Osteocyte (in vitro differentiated cells): ENCODE measurements at regions not wholly inside any gene's neighbourhood (a gene's known extent, or its start where the extent isn't known, plus 50 kb on each side); places are given as distances from the start of the nearest gene placed in this dataset.

Source experiments
- DNase-seq: peaks from one replicate; pipeline ENCODE4 v3.0.0; 2021; ENCODE audit warnings: mixed read lengths; ENCODE audit not compliant: unreplicated experiment; ENCODE audit errors: extremely low spot score
- H3K27ac Mint-ChIP-seq: one replicate; pipeline ENCODE4 v1.8.0; 2021; ENCODE audit warnings: mild to moderate bottlenecking, mixed read lengths; ENCODE audit not compliant: unreplicated experiment
- H3K27me3 Mint-ChIP-seq: one replicate; pipeline ENCODE4 v1.8.0; 2021; ENCODE audit warnings: mixed read lengths; ENCODE audit not compliant: unreplicated experiment
- H3K36me3 Mint-ChIP-seq: one replicate; pipeline ENCODE4 v1.8.0; 2021; ENCODE audit warnings: mixed read lengths; ENCODE audit not compliant: unreplicated experiment
- H3K4me1 Mint-ChIP-seq: one replicate; pipeline ENCODE4 v1.8.0; 2021; ENCODE audit warnings: mixed read lengths; ENCODE audit not compliant: unreplicated experiment
- H3K4me3 Mint-ChIP-seq: one replicate; pipeline ENCODE4 v1.8.0; 2021; ENCODE audit warnings: mild to moderate bottlenecking, moderate library complexity, mixed read lengths; ENCODE audit not compliant: unreplicated experiment
- H3K9me3 Mint-ChIP-seq: one replicate; pipeline ENCODE4 v1.8.0; 2021; ENCODE audit warnings: mixed read lengths; ENCODE audit not compliant: unreplicated experiment
- CTCF ChIP-seq: fragments of 200-600 bp; sonication (generic); IDR thresholded peaks from 2 replicates; pipeline ENCODE4 v1.5.0; 2021; ENCODE audit warnings: antibody characterized with exemption, mild to moderate bottlenecking, moderate library complexity

- H3K27ac Mint-ChIP-seq, result no peak overlapping the region
- no peaks in the 10 kb centered on the region for H3K36me3 Mint-ChIP-seq
- no peak for TF ChIP-seq CTCF
- no peaks in the 10 kb centered on the region for H3K9me3 Mint-ChIP-seq
- DNase-seq, result no peak
- H3K4me3 Mint-ChIP-seq, result no peak overlapping the region
- peaks cover 32% of the 10 kb centered on the region for H3K4me1 Mint-ChIP-seq
- no peaks in the 10 kb centered on the region for H3K27me3 Mint-ChIP-seq
Observed at GRCh38 chr12:65592416-65592815, 231.9 kb upstream of the HMGA2 start.

- Mint-ChIP-seq H3K27me3 (no peaks in the 10 kb centered on the region), H3K9me3 (no peaks in the 10 kb centered on the region), H3K4me3 (no peak overlapping the region), H3K4me1 (peaks cover 32% of the 10 kb centered on the region), H3K27ac (peak overlapping the region; percentile 58), H3K36me3 (no peaks in the 10 kb centered on the region)
- no peak for TF ChIP-seq CTCF
- no peak for DNase-seq
Observed at GRCh38 chr12:65593239-65593701, 231.0 kb upstream of the HMGA2 start.

GRCh38 chr12:65594409-65594808, 229.9 kb upstream of the HMGA2 start:
- TF ChIP-seq CTCF, result no peak
- Mint-ChIP-seq H3K4me1 (peaks cover 32% of the 10 kb centered on the region), H3K27me3 (no peaks in the 10 kb centered on the region), H3K27ac (peak overlapping the region; percentile 79), H3K4me3 (no peak overlapping the region), H3K36me3 (no peaks in the 10 kb centered on the region), H3K9me3 (no peaks in the 10 kb centered on the region)
- DNase-seq, result no peak

GRCh38 chr12:65595016-65595560, 229.2 kb upstream of the HMGA2 start:
- Mint-ChIP-seq H3K27me3 (no peaks in the 10 kb centered on the region), H3K4me1 (peaks cover 32% of the 10 kb centered on the region), H3K36me3 (no peaks in the 10 kb centered on the region), H3K4me3 (no peak overlapping the region), H3K27ac (no peak overlapping the region), H3K9me3 (no peaks in the 10 kb centered on the region)
- no peak for DNase-seq
- no peak for TF ChIP-seq CTCF

- no peak for DNase-seq
- H3K36me3 Mint-ChIP-seq, result no peaks in the 10 kb centered on the region
- peaks cover 35% of the 10 kb centered on the region for H3K4me1 Mint-ChIP-seq
- H3K27me3 Mint-ChIP-seq, result no peaks in the 10 kb centered on the region
- no peaks in the 10 kb centered on the region for H3K9me3 Mint-ChIP-seq
- H3K27ac Mint-ChIP-seq, result no peak overlapping the region
- TF ChIP-seq CTCF, result no peak
- no peak overlapping the region for H3K4me3 Mint-ChIP-seq
Observed at GRCh38 chr12:65596514-65597091, 227.7 kb upstream of the HMGA2 start.
